ENCODE measurements at regions not wholly inside any gene's neighbourhood (a gene's known extent, or its start where the extent isn't known, plus 50 kb on each side); places are given as distances from the start of the nearest gene placed in this dataset.

DNA sequence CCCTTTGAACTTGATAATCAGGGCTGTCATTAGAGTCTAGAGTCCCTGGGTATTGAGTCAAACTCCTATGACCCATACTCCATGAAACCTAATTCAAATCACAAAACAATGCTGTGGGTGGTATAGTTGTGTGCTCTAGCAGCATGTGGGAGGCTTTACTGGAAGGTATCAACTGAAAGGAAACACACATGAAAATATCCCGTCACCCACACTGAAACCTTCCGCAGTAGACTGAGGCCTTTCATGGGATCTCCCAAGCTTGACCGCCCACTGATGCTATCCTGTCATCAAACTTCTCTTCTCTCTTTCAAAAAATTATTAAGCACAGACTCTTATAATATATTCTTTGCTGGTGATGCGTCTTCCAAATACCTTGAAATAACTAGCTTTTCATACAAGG lies 569.1 kb upstream of the MEF2C start:
- Mint-ChIP-seq H3K36me3 (no peaks in the 10 kb centered on the region), H3K27me3 (no peaks in the 10 kb centered on the region), H3K4me1 (no peaks in the 10 kb centered on the region), H3K9me3 (no peaks in the 10 kb centered on the region), H3K4me3 (no peak overlapping the region), H3K27ac (no peak overlapping the region)
- no peak for DNase-seq

DNA sequence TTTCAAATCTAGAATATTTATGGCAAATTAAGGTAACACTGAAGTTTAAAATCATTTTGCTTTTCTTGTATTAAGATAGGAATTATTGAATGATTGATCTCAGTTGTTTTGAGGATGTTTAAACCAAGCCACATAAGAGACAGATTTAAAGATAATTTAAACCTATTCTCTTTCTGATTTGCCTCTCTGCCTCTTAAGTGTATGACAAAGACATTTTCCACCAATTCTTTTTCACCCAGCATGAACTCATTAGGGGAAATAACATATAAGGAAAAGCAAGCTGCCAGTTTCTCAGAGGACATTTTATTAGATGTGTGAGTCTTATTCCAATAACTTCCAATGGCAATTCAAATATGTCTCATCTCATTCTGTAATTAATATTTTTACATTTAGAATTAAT lies 568.3 kb upstream of the MEF2C start:
- Mint-ChIP-seq H3K27me3 (no peaks in the 10 kb centered on the region), H3K27ac (no peak overlapping the region), H3K9me3 (no peaks in the 10 kb centered on the region), H3K36me3 (no peaks in the 10 kb centered on the region), H3K4me3 (no peak overlapping the region), H3K4me1 (no peaks in the 10 kb centered on the region)
- no peak for DNase-seq

DNA sequence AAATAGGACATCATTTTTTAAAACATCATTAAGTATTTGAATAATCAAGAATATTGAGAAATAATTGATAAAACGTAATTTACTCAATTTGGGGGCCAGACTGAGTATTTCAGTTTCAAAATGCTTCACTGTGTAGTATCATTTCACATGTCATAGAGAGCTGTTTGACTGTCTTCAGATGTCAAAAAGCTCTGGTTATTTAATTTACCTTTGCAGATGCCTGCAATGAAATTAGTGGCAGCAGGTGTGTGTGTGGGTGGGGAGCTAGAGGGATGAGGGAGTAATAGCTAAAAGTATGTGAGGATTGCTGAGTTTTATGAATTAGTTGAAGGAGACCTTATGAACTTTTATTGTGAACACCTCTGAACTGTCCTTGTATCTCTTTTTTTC lies 567.2 kb upstream of the MEF2C start:
- H3K27ac Mint-ChIP-seq = no peak overlapping the region
- H3K4me3 Mint-ChIP-seq = no peak overlapping the region
- no peaks in the 10 kb centered on the region for H3K27me3 Mint-ChIP-seq
- H3K36me3 Mint-ChIP-seq = no peaks in the 10 kb centered on the region
- no peaks in the 10 kb centered on the region for H3K4me1 Mint-ChIP-seq
- no peaks in the 10 kb centered on the region for H3K9me3 Mint-ChIP-seq
- no peak for DNase-seq

DNA sequence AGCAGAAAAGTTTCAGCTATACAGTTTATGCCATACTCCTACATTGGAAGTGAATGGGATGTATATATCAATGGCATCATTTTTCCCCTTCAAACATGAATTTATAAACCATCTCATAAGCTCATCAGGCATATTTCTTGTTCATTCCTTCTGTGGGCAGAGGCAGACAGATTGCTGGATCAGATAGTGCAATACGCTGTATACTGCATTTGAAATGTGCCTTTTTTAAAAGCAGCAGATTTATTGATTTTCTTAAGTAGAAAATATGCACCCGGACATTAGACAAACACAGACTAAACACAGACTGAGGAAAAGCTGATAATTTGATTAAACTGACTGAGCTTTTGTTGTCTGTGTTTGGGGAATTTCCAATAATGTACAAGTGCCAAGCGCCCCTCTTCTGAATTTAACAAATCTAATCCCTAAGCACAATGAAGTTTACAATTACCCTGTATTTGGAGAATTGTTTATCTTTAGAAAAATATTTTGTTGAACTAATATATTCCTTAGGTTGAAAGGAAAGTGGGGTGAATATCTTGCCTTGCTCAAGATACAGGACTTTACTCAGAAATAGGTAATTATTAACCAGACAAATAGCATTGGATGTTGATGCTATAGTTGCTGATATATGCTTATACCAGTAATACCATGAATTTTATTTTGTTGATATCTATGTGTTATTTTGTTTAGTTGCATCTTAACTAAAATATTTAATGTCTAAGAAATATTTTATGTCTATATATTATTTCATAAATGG lies 566.6 kb upstream of the MEF2C start:
- no peaks in the 10 kb centered on the region for H3K27me3 Mint-ChIP-seq
- no peaks in the 10 kb centered on the region for H3K36me3 Mint-ChIP-seq
- no peak overlapping the region for H3K4me3 Mint-ChIP-seq
- H3K4me1 Mint-ChIP-seq = no peaks in the 10 kb centered on the region
- H3K9me3 Mint-ChIP-seq = no peaks in the 10 kb centered on the region
- no peak for DNase-seq
- no peak overlapping the region for H3K27ac Mint-ChIP-seq

DNA sequence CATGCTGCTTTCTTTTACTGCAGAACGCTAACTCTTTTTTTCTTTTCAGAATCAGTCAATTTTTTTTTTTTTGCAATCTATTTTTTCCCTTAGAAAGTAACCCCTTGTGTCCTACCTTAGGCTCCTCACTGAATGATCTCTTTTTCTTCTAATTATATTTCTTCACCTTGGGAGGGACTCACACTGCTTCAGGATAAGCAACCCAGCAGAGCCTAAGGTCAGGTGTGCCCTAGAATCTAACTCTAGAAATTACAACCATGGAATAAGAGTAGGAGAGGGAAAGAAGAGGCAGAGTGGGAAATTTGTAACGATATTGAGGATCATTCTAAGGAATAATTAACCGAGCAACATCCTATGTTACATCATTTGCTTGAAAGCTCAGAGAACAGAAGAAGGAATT lies 564.0 kb upstream of the MEF2C start:
- Mint-ChIP-seq H3K27ac (no peak overlapping the region), H3K4me3 (no peak overlapping the region)
- DNase-seq = no peak

DNA sequence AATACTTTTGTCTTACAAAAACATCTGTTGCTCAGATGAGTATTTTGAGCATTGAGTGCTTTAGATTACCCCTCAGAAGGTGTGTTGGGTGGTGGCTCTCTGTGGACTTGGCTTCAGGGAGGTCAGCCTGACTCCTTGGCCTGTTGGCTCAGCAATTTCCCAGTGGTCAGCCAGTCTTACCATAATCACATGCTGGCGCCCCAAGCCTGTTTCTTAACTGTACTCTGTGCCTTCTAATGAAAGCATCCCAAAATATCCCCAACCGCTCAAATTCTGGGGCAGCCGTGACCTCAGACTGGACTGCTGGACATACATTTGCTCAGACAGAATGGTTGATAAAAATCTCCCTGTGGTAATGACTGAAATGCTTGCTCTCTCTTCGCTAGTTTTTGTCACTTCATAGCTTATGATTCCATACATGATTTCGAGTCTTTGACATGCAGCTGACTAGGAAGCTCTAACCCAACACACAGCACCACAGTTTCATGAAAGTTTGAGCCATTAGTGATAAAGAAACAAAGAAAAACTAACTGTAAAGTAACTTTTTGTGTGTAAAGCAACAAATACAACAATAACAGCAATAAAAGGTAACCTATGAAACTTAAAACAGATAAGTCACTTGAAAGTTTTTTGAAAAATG lies 562.2 kb upstream of the MEF2C start:
- no peak overlapping the region for H3K4me3 Mint-ChIP-seq
- no peaks in the 10 kb centered on the region for H3K4me1 Mint-ChIP-seq
- H3K36me3 Mint-ChIP-seq = no peaks in the 10 kb centered on the region
- H3K27me3 Mint-ChIP-seq = no peaks in the 10 kb centered on the region
- H3K27ac Mint-ChIP-seq = no peak overlapping the region
- DNase-seq = no peak
- no peaks in the 10 kb centered on the region for H3K9me3 Mint-ChIP-seq

More for the DNA sequence above, 564.0 kb upstream of the MEF2C start:
- Mint-ChIP-seq H3K4me1 (no peaks in the 10 kb centered on the region), H3K27me3 (no peaks in the 10 kb centered on the region), H3K9me3 (no peaks in the 10 kb centered on the region), H3K36me3 (no peaks in the 10 kb centered on the region)

DNA sequence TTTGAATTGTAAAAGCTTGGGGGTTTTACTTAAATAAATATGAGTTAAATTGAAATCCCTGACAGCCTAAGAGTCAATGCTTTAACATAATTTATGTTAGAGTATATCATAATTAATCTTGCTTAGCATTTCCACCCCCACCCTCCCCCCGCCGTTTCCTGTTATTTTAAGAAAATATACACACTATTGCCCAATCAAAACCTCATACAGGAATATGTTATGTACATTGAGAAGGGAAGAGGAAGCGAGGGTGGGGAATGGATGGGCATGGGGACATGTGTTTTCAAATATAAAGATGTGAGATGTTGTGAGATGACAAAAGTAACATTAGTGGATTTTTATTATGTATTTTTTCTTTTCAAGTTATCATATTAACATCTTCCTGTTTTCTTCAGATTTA lies 561.1 kb upstream of the MEF2C start:
- H3K27me3 Mint-ChIP-seq = no peaks in the 10 kb centered on the region
- H3K9me3 Mint-ChIP-seq = no peaks in the 10 kb centered on the region

DNA sequence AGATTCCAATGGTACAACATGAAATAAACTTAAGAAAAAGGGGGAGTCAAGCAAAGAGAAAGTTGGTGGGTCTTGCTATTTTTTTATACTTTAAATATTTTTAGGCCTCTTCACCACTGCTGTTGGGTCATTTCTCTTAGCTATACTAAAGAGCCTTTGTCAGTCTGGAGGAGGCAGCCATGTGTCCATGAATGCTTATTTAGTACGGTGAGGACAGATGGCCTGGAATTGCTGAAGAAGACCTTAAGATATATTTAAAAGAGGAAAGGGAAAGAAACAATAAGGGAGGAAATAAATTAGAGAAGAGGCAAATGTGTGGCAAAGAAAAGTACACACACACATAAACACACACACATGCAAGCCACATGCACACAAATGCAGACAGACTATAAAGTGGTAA lies 560.5 kb upstream of the MEF2C start:
- Mint-ChIP-seq H3K9me3 (no peaks in the 10 kb centered on the region), H3K36me3 (no peaks in the 10 kb centered on the region), H3K4me3 (no peak overlapping the region), H3K27me3 (no peaks in the 10 kb centered on the region), H3K4me1 (no peaks in the 10 kb centered on the region), H3K27ac (no peak overlapping the region)
- no peak for DNase-seq

More for the DNA sequence above, 561.1 kb upstream of the MEF2C start:
- Mint-ChIP-seq H3K4me3 (no peak overlapping the region), H3K36me3 (no peaks in the 10 kb centered on the region), H3K4me1 (no peaks in the 10 kb centered on the region), H3K27ac (no peak overlapping the region)
- no peak for DNase-seq

DNA sequence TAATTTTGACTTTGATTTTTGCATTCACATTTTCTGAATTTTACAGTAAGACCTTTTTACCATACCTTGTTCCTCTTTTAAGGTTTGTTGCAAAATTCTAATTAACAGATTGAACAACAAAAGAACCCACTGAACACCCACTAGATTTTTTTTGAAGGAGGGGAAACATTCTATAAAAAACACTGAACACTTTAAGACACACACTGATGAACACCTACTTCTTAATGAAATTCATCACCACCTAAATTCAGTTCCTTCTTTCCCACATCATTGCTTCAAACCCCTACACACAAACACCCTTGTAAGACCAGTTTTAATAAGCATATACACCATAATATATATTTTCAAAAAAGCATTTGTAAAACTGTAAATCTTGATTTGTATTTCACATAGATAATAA lies 559.0 kb upstream of the MEF2C start:
- no peaks in the 10 kb centered on the region for H3K36me3 Mint-ChIP-seq
- H3K9me3 Mint-ChIP-seq = no peaks in the 10 kb centered on the region
- no peak overlapping the region for H3K27ac Mint-ChIP-seq
- no peak overlapping the region for H3K4me3 Mint-ChIP-seq
- H3K27me3 Mint-ChIP-seq = no peaks in the 10 kb centered on the region
- no peak for DNase-seq
- H3K4me1 Mint-ChIP-seq = no peaks in the 10 kb centered on the region

DNA sequence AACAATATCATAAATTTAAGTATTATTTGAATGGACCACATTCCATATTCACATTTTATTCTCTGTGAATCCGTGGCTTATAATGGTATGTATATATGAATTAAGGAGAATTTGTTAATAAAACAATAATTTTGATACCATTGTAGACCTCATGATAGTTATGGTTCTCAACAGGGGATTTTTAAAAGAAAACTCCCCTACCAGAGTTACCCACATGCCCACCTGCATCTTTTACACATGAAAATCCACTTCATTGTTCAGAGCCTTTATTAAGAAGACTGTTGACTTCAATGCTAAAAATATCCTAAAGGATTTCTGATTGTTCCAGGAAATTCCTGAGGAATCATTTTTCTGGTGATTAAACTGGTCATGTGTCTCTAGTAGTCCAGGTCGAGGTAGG lies 557.7 kb upstream of the MEF2C start:
- Mint-ChIP-seq H3K36me3 (no peaks in the 10 kb centered on the region), H3K27me3 (no peaks in the 10 kb centered on the region), H3K4me1 (no peaks in the 10 kb centered on the region), H3K9me3 (no peaks in the 10 kb centered on the region), H3K27ac (no peak overlapping the region), H3K4me3 (no peak overlapping the region)
- no peak for DNase-seq

DNA sequence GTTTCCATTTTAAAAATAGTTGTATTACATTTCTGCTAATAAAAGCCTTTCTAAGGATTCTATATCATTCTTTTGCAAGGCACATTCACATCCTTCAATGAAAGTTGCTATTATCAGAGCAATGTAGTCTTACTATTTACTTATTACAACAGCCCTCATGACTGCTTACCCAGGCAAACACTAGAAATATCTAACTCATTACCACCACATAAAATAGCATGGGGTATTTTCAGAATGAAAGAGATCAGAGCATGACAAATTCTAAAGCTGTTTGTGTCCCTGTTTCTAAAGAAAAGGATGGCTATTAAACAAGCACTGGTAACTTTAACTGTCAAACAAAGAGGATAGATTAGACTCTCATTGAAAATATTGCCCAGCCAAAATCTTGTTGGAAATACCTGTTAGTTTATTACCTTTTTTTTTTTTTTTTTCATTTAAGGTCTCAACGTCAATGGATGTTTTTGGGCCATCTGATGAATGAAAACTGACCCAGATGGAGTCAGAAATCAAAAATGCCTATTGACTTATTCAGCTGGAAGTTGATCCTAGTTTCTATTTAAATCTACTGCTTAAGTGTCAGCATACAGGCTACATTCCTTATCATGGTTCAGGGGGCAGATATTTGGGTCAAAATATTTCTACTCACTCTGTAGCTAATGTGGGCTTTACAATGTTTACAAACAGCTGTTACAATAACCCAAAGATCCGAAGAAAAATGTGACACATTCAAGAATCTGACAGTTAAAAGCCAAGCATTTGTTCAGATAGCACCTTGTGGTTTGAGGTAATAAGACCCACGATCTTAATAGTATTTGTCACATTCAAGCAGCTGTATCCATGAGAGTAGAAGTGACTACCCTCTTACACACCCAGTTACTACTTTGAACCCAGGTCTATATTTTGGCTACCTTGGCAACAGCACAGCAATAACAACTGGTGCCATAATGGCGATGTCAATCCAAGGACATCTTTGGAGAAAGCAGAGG lies 554.8 kb upstream of the MEF2C start:
- no peaks in the 10 kb centered on the region for H3K4me1 Mint-ChIP-seq
- no peak overlapping the region for H3K4me3 Mint-ChIP-seq

DNA sequence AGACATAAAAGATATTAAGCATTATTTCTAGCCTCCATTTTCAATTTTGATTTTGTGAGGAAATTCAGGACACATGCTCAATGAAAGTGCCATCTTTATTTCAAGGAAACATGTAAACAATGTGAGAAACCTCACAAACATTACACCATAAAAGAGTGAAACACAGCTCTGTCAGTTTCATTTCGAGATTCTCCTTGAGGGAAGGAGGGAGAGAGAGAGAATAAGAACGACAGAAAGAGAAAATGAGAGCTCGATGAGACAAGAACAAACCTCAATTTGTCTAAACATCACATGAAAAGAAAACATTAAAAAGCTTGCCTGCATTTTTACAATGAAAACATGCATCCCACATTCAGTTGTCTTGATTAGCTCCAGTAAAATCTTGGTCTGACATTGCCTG lies 553.5 kb upstream of the MEF2C start:
- Mint-ChIP-seq H3K9me3 (no peaks in the 10 kb centered on the region), H3K27me3 (no peaks in the 10 kb centered on the region), H3K36me3 (no peaks in the 10 kb centered on the region), H3K27ac (no peak overlapping the region), H3K4me3 (no peak overlapping the region), H3K4me1 (no peaks in the 10 kb centered on the region)
- no peak for DNase-seq

More for the DNA sequence above, 554.8 kb upstream of the MEF2C start:
- Mint-ChIP-seq H3K27me3 (no peaks in the 10 kb centered on the region), H3K27ac (no peak overlapping the region), H3K36me3 (no peaks in the 10 kb centered on the region), H3K9me3 (no peaks in the 10 kb centered on the region)
- DNase-seq = no peak

DNA sequence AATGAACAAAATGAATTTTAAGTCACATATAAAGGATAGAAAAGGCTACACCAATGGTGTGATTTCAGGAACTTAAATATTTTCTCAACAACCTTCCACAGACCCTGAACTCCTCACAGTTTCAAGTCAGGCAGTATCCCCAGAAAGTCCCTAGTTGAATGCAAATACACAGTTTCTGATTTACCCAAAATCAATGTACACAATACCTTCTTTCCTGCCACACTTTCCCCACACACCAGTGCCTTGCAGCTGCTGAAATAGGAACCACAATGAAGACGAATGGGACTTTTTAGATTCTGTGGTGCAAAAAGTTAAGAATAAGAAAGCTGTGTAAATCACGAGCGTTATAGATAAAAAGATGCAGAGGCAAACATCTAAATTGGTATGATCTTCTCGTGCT lies 552.4 kb upstream of the MEF2C start:
- Mint-ChIP-seq H3K36me3 (no peaks in the 10 kb centered on the region), H3K27me3 (no peaks in the 10 kb centered on the region), H3K4me3 (no peak overlapping the region), H3K4me1 (no peaks in the 10 kb centered on the region), H3K27ac (no peak overlapping the region), H3K9me3 (no peaks in the 10 kb centered on the region)
- no peak for DNase-seq

DNA sequence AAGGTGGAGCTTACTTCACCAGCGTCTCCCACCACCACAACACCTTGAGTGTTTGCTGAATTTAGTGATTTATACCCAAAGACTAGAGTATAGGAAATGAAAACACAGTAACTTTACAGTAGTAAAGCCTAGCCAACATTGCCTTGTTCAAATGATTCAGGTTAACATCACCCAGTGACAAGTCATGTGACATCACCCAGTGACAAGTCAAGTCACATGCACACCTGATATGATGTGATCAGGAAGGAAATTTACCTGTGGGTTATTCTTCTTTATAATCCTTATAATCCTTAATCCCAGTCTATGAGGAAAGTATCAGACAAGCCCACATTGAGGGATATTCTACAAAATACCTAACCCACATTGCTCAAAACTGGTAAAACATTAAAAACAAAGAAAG lies 545.6 kb upstream of the MEF2C start:
- H3K9me3 Mint-ChIP-seq = no peaks in the 10 kb centered on the region
- H3K4me1 Mint-ChIP-seq = no peaks in the 10 kb centered on the region
- H3K27me3 Mint-ChIP-seq = no peaks in the 10 kb centered on the region
- no peaks in the 10 kb centered on the region for H3K36me3 Mint-ChIP-seq
- no peak overlapping the region for H3K27ac Mint-ChIP-seq
- no peak for DNase-seq
- H3K4me3 Mint-ChIP-seq = no peak overlapping the region

DNA sequence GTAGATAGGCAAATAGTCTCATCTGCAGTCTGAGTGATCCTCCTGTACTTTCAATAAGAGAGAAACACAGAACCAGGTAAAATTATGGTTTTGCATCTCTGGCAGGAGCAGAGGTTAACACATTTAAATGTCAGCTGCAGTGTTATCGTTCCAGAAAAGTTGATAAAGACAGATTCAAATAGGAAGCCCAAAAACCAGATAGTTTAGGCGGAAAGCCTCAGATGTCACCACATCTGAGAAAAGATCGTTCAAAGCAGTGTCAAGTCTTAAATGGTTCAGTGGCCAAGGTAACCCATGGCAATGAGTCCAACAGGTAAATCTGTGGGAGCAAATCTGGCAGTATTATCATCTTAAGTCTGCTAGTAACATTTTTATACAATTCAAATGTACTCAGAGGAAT lies 542.1 kb upstream of the MEF2C start:
- Mint-ChIP-seq H3K36me3 (no peaks in the 10 kb centered on the region), H3K27me3 (peaks cover 4% of the 10 kb centered on the region), H3K4me1 (no peaks in the 10 kb centered on the region), H3K27ac (no peak overlapping the region), H3K4me3 (no peak overlapping the region), H3K9me3 (no peaks in the 10 kb centered on the region)
- DNase-seq = no peak
